OCI-LY7 (cell line): ENCODE measurements at regions not wholly inside any gene's neighbourhood (a gene's known extent, or its start where the extent isn't known, plus 50 kb on each side); places are given as distances from the start of the nearest gene placed in this dataset.

Source experiments
- BruUV-seq: library from RNA; stranded (reverse); fragments of 400-500 nt; replicated peaks from 2 replicates; lab custom pipeline; 2021; lab: Mats Ljungman, UMichigan
- CTCF ChIA-PET: fragments of 300-600 bp; sonication (Branson Sonifier 250); formaldehyde crosslinking; loops from one replicate; lab custom pipeline; 2022; ENCODE audit warnings: antibody characterized with exemption; ENCODE audit not compliant: unreplicated experiment; lab: Charles Lee
- POLR2A ChIA-PET: fragments of 300-600 bp; sonication (Branson Sonifier 250); formaldehyde crosslinking; loops from one replicate; lab custom pipeline; 2022; ENCODE audit warnings: antibody characterized with exemption; lab: Charles Lee
- DNase-seq: peaks from one replicate; pipeline ENCODE4 v3.0.0-alpha.2; 2015; ENCODE audit warnings: low spot score
- H2AFZ ChIP-seq: fragments of 200-600 bp; sonication (generic), shearing (Covaris generic); 2 replicates; pipeline ENCODE4 v1.6.1; 2014; ENCODE audit warnings: mild to moderate bottlenecking, antibody characterized with exemption, low read length, moderate library complexity
- H3K27ac ChIP-seq: fragments of 200-600 bp; sonication (generic); 2 replicates; pipeline ENCODE4 v1.5.1; 2014; ENCODE audit warnings: mixed run types, low read depth, mild to moderate bottlenecking, moderate library complexity, low read length, inconsistent platforms; ENCODE audit not compliant: poor library complexity, severe bottlenecking
- H3K36me3 ChIP-seq: fragments of 200-600 bp; sonication (generic); 2 replicates; pipeline ENCODE4 v1.6.1; 2014; ENCODE audit warnings: mild to moderate bottlenecking, antibody characterized with exemption, low read length, moderate library complexity, mixed read lengths; ENCODE audit not compliant: insufficient read depth
- H3K4me1 ChIP-seq: fragments of 200-600 bp; sonication (generic); 2 replicates; pipeline ENCODE4 v1.5.1; 2014; ENCODE audit warnings: mild to moderate bottlenecking, low read length; ENCODE audit not compliant: insufficient read depth, poor library complexity, severe bottlenecking
- H3K4me2 ChIP-seq: fragments of 200-600 bp; sonication (generic); 2 replicates; pipeline ENCODE4 v1.6.1; 2014; ENCODE audit warnings: mild to moderate bottlenecking, low read length
- H3K4me3 ChIP-seq: fragments of 200-600 bp; sonication (generic); 2 replicates; pipeline ENCODE4 v1.5.1; 2014; ENCODE audit warnings: mild to moderate bottlenecking, low read depth, low read length; ENCODE audit not compliant: poor library complexity, severe bottlenecking
- H3K79me2 ChIP-seq: fragments of 200-600 bp; sonication (generic); 2 replicates; pipeline ENCODE4 v1.6.1; 2016; ENCODE audit warnings: low read depth, mild to moderate bottlenecking, low read length, moderate library complexity, mixed read lengths; ENCODE audit not compliant: insufficient read depth
- H3K9me2 ChIP-seq: fragments of 200-600 bp; sonication (generic); 2 replicates; pipeline ENCODE4 v1.6.1; 2016; ENCODE audit warnings: mild to moderate bottlenecking, low read length, mixed read lengths; ENCODE audit not compliant: insufficient read depth
- H3K9me3 ChIP-seq: fragments of 200-600 bp; sonication (generic); 2 replicates; pipeline ENCODE4 v1.6.1; 2014; ENCODE audit warnings: mild to moderate bottlenecking, mixed run types, low read length, mixed read lengths
- H4K20me1 ChIP-seq: fragments of 200-600 bp; sonication (generic); 2 replicates; pipeline ENCODE4 v1.6.1; 2014; ENCODE audit warnings: mild to moderate bottlenecking, antibody characterized with exemption, low read length, moderate library complexity, mixed read lengths; ENCODE audit not compliant: insufficient read depth
- EZH2phosphoT487 ChIP-seq: fragments of 200-600 bp; sonication (generic); IDR thresholded peaks from 2 replicates; pipeline ENCODE4 v1.6.1; 2018; ENCODE audit warnings: low read depth, borderline replicate concordance, mild to moderate bottlenecking, mixed run types, antibody characterized with exemption, low read length, moderate library complexity, mixed read lengths
- intact Hi-C: fragments of 100-400 bp; cut with micrococcal nuclease; formaldehyde crosslinking; loops from one replicate; pipeline ENCODE4 v1.10.0; 2022; ENCODE audit not compliant: unreplicated experiment
- TF ChIP-seq, protein P1 (sequence below): fragments of 200-600 bp; sonication (generic); conservative IDR thresholded peaks from 2 replicates; pipeline ENCODE4 v1.5.1; 2014; ENCODE audit warnings: mild to moderate bottlenecking, antibody characterized with exemption, low read length, moderate library complexity, mixed read lengths

GRCh38 chr9:126750941-126751725 is 53.7 kb upstream of the ZBTB43 start:
- TF ChIP-seq, protein P1, sequence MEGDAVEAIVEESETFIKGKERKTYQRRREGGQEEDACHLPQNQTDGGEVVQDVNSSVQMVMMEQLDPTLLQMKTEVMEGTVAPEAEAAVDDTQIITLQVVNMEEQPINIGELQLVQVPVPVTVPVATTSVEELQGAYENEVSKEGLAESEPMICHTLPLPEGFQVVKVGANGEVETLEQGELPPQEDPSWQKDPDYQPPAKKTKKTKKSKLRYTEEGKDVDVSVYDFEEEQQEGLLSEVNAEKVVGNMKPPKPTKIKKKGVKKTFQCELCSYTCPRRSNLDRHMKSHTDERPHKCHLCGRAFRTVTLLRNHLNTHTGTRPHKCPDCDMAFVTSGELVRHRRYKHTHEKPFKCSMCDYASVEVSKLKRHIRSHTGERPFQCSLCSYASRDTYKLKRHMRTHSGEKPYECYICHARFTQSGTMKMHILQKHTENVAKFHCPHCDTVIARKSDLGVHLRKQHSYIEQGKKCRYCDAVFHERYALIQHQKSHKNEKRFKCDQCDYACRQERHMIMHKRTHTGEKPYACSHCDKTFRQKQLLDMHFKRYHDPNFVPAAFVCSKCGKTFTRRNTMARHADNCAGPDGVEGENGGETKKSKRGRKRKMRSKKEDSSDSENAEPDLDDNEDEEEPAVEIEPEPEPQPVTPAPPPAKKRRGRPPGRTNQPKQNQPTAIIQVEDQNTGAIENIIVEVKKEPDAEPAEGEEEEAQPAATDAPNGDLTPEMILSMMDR, result no peak
- no peak for TF ChIP-seq EZH2phosphoT487
- POLR2A ChIA-PET, result no interaction called here
- CTCF ChIA-PET, result no interaction called here
- no peaks in the 10 kb centered on the region for H4K20me1 ChIP-seq
- intact Hi-C loops, result no loop called here
- peaks cover 17% of the 10 kb centered on the region for H3K4me1 ChIP-seq
- H3K9me2 ChIP-seq, result no peaks in the 10 kb centered on the region
- no peaks in the 10 kb centered on the region for H3K36me3 ChIP-seq
- BruUV-seq, result no TSS peak
- H3K27ac ChIP-seq, result no peak overlapping the region
- no peak for DNase-seq
- no peaks in the 10 kb centered on the region for H3K79me2 ChIP-seq
- H3K9me3 ChIP-seq, result no peaks in the 10 kb centered on the region
- no peak overlapping the region for H2AFZ ChIP-seq
- H3K4me3 ChIP-seq, result no peak overlapping the region
- H3K4me2 ChIP-seq, result no peak overlapping the region

DNA sequence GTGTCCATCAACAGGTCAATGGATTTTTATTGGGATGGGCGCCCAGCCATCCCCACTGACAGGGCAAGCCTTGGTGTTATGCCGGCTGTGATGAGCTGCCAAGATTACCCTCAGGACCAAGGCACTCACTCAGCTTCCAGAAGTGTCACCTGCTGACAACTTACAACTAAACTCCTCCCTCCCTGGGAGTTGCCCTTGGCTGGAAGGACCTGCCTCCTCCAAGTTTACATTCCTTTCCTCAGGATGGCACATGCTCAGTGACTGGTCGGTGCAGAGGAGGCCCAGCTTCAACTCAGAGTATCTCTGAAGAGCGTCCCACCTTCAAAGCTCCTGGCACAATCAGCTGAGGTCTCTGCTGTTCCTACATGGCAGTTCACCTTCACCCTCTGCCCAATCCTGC is 52.5 kb upstream of the ZBTB43 start:
- ChIA-PET POLR2A (no interaction called here), CTCF (no interaction called here)
- Histone ChIP-seq H2AFZ (no peak overlapping the region), H3K79me2 (no peaks in the 10 kb centered on the region), H3K4me2 (no peak overlapping the region), H3K4me1 (peaks cover 10% of the 10 kb centered on the region), H3K27ac (no peak overlapping the region), H3K4me3 (no peak overlapping the region), H3K9me3 (no peaks in the 10 kb centered on the region), H3K9me2 (no peaks in the 10 kb centered on the region), H3K36me3 (no peaks in the 10 kb centered on the region), H4K20me1 (no peaks in the 10 kb centered on the region)
- intact Hi-C loops, result no loop called here
- TF ChIP-seq, protein P1, result no peak
- TF ChIP-seq EZH2phosphoT487, result no peak
- no TSS peak for BruUV-seq
- DNase-seq, result no peak
